Astrocyte of the spinal cord (primary cell): ENCODE measurements at regions not wholly inside any gene's neighbourhood (a gene's known extent, or its start where the extent isn't known, plus 50 kb on each side); places are given as distances from the start of the nearest gene placed in this dataset.

Experiments
- DNase-seq: peaks from one replicate; pipeline ENCODE4 v3.0.0; 2011; ENCODE audit warnings: low read depth, low spot score
- H3K4me3 ChIP-seq: 2 replicates; pipeline ENCODE4 v1.5.1; 2011; ENCODE audit warnings: low read depth, mild to moderate bottlenecking, low read length, moderate library complexity
- CTCF ChIP-seq: IDR thresholded peaks from 2 replicates; pipeline ENCODE4 v1.5.1; 2012; ENCODE audit warnings: low read depth, mild to moderate bottlenecking, low read length, inconsistent platforms
- in situ Hi-C: cut with HindIII; loops from 2 replicates; pipeline ENCODE4 v1.10.0; 2017; ENCODE audit warnings: low sequenced_read_pairs

GRCh38 chr11:70671083-70671482 is 272.8 kb downstream of the CTTN start:
- DNase-seq, result no peak
- no peak for TF ChIP-seq CTCF
- in situ Hi-C loops, result no loop called here
- no peak overlapping the region for H3K4me3 ChIP-seq

GRCh38 chr11:70671611-70672010 is 273.3 kb downstream of the CTTN start:
- no peak for DNase-seq
- in situ Hi-C loops, result no loop called here
- TF ChIP-seq CTCF, result no peak

GRCh38 chr11:70672991-70673653 is 274.8 kb downstream of the CTTN start:
- in situ Hi-C loops, result no loop called here
- no peak for DNase-seq
- no peak overlapping the region for H3K4me3 ChIP-seq
- TF ChIP-seq CTCF, result no peak

More at GRCh38 chr11:70671611-70672010, 273.3 kb downstream of the CTTN start:
- no peak overlapping the region for H3K4me3 ChIP-seq

GRCh38 chr11:70674605-70675004 is 276.3 kb downstream of the CTTN start:
- no peak overlapping the region for H3K4me3 ChIP-seq
- in situ Hi-C loops, result no loop called here
- no peak for DNase-seq

GRCh38 chr11:70675697-70676374 is 277.5 kb downstream of the CTTN start:
- TF ChIP-seq CTCF, result no peak
- no peak for DNase-seq
- in situ Hi-C loops, result no loop called here
- H3K4me3 ChIP-seq, result no peak overlapping the region

More at GRCh38 chr11:70674605-70675004, 276.3 kb downstream of the CTTN start:
- no peak for TF ChIP-seq CTCF

- no peak for DNase-seq
- H3K4me3 ChIP-seq, result no peak overlapping the region
- no peak for TF ChIP-seq CTCF
- in situ Hi-C loops, result no loop called here
Measured at GRCh38 chr11:70677232-70677916, 279.0 kb downstream of the CTTN start.
